ENCODE measurements at regions not wholly inside any gene's neighbourhood (a gene's known extent, or its start where the extent isn't known, plus 50 kb on each side); places are given as distances from the start of the nearest gene placed in this dataset.

DNA sequence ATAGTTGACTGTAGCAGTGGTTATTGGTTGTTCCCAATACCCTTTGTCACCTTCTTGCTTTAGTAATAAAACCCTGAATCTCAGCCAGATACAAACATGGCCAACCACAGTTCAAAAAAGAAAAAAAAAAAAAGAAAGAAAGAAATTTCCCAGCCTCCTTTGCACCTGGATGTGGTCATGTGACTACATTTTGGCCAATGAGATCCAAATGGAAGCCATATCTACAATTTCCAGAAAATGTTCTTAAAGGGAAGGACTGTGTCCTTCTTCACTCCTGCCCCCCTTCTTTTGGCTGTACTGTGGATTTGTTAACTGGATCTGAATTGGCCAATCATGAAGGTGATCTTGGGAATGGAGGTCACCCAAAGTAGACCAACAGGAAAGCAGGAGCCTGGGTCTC is 141.9 kb downstream of the SOX9 start:
- DNase-seq: no peak

DNA sequence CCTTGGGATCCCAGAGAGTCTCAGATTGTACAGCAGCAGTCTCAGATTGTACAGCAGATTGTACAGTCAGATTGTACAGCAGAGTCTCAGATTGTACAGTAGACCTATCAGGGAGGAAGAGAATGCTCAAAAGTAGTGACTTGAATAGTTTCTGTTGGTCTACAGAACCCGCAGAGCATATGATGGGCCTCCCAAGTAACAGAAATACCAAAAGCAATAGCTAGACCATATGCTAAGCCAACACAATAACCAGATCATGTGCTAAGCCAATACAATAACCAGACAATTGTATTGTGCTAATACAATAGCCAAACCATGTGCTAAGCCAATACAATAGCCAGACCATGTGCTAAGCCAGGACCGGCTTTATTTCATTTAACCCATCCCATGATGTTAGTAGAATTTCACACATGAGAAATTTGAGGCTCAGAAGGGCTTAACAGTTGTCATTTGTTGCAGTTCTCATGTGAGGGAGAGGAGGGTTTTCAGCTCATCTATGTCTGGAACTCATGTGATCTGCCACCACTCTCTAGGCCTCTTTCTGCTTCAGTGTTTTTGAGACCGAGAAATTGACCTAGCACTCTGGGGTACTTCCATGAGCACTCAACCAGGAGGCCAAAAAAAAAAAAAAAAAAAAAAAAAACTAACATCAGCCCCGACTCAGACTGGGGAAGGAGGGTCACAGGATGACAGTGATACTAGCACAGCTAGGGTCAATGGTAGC is 144.0 kb downstream of the SOX9 start:
- no peak for DNase-seq

GRCh38 chr17:72266112-72266775 is 145.4 kb downstream of the SOX9 start:
- DNase-seq: no peak

GRCh38 chr17:72267601-72268000 is 146.8 kb downstream of the SOX9 start:
- DNase-seq: no peak

DNA sequence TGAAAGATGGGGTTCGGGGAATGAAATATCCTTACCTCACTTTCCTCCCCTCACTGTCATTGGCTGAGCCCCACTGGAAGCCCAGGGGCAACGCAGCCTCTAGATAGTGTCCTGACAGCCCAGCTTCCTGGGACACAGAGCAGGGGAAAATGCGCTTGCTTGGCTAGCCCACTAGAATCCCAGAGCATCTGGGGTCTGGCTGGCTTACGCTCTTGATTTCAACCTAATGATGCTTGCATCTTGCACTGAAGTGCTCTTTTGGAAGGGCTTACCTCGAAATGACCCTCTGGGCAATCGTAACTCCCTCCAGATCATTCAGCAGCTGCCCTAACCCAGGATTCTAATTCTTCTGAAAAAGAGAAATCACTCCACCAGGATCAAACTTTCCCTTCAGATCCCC is 147.6 kb downstream of the SOX9 start:
- DNase-seq: no peak

DNA sequence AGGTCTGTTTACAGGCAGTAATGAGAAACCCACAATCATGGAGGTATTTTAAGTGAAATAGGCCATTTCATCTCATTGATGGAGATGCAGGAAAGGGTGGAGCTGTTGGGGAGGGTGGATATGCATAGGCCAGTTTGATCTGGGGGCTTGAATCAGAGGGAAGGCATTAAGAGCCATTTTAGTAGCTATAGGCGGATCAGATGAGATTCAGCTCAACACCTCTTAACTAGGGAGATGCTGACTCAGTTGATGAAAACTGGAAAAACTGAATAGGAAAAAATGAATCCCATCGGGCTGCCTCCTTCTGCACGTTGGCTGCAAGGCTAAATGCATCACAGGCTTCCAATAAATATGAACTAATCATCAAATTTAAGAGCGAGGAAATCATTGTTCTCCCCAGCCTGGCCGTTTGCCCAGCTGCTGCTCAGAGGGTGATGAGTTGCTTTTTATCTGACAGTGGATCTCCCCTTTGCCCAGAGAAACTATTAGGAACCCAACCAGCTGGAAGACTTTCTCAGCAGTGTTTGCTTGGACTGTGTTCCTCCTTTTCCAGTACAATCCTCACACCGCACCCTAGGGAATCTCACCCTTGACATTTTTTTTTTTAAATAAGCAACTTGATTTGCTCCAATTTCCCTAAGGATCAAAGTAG is 149.6 kb downstream of the SOX9 start:
- DNase-seq: no peak

DNA sequence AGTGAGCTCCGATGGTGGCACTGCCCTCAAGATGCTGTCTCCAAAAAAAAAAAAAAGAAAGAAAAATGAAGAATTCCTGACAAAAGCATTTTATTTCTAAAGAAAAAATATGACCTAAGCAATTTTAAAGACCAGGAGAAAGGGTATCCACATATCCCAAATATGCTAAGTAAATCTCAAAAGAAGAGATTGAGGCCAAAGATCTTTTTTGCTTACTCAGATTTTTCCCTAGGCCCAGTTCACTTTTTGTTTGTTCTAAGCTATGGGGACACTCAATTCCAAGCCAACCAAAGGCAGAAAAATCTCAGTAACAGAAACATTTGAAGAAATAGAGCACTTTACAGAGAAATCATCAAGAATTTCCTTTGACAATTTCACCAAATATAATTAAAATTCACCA is 150.8 kb downstream of the SOX9 start:
- no peak for DNase-seq

DNA sequence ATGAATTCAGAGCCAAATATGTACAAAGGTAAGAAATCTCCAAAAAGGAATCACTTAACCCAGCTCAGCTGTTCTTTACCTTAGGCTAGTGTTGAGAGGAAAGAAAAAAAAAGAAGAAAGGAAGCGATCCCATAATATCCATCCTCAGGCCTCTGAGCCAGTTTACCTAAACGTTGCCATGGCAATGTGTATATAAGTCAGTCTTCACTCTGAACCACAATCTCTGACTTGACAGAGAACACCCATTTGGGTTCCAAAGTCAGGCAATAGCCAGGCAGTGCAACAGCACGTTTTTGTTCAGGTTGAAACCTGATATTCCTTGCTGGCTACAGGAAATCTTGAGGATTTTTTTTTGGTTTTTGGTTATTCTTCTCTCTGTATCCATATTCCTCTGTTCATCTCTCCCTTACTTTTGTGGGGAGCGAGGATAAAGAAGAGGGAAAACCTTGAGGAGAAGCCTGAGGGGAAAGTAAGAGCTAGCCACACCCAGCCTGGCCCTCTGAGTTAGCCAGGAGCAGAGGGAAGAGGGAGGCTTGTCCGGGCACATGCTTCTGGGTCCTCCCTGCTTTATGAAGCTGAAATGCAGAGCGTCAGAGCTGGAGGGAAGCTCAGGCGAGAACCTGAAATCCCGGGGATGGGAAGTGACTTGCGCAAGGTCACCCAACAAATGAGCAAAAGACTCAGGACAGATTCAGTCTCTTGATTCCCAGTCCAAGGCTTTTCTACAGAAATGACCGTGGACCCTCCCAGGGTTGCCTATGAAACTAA is 152.7 kb downstream of the SOX9 start:
- no peak for DNase-seq

- no peak for DNase-seq
Observed at GRCh38 chr17:72274614-72275013, 153.8 kb downstream of the SOX9 start.

GRCh38 chr17:72280881-72281280 is 160.1 kb downstream of the SOX9 start:
- no peak for DNase-seq

DNA sequence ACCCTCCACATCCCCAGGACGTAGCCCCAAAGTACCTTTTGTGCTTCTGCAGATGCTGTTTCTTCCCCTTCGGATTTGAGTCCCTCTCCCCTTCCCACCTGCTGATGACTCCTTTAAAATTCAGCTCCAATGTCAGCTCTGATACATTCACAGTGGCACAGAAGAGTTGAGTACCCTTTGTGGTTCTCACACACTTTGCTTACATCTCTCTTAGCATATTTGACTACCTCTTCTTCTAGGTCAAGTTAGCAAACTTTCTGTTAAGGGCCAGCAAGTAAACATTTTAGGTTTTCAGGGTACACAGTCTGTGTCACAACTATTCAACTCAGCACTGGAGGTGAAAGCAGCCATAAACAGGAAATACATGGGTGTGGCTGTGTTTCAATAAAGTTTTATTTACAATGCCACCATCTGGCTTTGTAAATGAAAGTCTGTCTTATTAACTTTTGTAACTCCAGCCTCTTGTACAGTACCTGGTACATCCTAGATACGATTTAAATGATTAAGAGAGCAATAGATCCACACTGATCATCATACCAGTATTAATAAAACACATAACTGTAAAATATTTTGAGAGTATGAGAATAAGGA is 161.7 kb downstream of the SOX9 start:
- DNase-seq: no peak

DNA sequence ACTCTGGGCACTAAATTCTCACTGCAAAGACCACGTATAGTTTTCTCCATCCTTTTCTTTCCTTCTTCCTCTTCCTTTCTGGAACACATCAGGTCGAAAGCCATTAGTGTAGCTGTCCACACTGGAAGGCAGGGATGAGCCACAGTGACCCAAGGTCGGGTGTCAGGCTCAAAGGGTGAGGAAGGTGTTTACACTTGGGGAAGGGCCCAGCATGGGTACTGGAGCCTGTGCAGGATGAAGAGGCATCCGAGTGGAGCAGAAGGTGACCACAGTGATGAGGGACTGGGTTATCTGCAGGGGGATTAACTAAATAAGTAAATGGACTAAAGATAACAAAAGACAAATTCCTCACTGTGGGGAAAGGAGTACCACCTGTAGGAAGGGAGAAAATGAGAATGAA is 164.0 kb downstream of the SOX9 start:
- no peak for DNase-seq

DNA sequence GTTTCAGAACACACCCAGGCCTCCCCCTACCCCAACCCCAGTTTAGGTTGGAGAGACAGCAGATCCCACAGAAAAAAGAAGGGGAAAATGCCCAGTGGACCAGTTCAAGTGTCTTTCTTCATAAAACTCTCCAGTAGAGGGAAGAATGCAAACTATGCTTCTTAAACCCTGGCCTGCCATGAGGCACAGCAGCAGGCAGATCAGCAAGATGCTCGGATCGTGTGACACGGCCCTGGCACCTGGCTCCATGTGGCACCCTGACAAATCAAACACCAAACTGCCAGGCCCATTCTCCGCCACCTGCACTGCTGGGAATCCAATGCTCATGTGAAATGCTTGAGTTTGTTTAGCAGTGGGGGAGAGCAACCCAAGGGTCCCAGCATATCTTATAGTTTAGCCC is 166.8 kb downstream of the SOX9 start:
- no peak for DNase-seq

GRCh38 chr17:72294487-72294893 is 173.7 kb downstream of the SOX9 start:
- DNase-seq: no peak

GRCh38 chr17:72295916-72296315 is 175.1 kb downstream of the SOX9 start:
- DNase-seq: no peak

GRCh38 chr17:72296456-72296855 is 175.6 kb downstream of the SOX9 start:
- DNase-seq: no peak

- DNase-seq: no peak
Observed at GRCh38 chr17:72297326-72298115, 176.7 kb downstream of the SOX9 start.

DNA sequence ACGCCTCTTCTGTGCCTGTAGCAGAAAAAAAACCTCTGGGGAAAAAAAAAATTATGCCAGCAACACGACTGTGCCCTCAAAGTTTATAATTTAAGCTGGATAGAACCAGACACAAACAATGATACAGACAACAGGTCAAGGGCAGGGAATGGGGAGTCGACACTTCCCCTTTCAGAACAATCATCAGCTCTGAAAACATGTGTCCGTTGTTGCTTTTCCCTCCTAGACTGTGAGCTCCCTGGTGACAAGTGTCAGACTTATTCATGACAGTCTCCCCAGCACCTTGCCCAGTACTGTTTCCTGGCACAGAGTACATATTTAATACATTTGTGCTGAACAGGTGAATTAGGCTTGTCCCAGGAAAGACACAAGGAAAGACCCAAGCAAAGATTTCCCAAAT is 178.3 kb downstream of the SOX9 start:
- DNase-seq: no peak

DNA sequence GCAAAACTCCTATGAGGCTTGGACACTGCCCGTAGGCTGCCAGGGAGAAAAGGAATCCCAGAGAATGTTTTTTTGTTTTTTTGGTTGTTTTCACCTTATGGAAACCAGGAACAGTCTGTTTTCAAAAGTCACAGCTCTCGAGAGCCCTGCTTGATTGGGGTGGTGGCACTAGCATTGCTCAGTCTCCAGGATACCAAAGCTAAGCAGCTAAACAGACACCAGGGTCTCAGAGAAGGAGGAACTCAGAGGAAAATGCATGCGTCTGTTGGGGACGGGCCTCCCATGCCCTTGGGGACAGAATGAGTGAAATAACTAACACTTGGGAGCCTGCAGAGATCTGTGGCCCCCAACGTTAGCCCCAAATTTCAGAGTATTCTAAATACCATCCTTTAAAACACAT is 178.8 kb downstream of the SOX9 start:
- no peak for DNase-seq

DNA sequence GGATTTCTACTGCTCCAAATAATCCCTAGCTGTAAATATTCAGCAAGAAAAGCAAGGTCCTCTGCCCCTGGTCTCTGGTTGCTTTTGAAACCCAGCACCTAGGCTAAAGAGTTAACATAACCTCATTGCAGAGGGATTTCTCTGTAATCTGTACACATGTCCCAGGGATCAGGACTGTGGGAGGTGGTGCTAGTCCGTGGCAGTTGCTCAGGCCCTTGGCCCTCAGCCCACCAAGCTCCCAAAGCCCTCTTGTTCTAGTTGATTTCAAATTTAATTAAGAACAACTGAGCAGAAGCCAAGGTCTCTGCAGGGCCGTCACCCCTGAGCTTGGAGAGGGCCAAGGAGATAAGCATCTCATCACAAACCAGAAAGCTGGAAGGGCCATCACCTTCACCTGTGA is 181.1 kb downstream of the SOX9 start:
- DNase-seq: no peak

DNA sequence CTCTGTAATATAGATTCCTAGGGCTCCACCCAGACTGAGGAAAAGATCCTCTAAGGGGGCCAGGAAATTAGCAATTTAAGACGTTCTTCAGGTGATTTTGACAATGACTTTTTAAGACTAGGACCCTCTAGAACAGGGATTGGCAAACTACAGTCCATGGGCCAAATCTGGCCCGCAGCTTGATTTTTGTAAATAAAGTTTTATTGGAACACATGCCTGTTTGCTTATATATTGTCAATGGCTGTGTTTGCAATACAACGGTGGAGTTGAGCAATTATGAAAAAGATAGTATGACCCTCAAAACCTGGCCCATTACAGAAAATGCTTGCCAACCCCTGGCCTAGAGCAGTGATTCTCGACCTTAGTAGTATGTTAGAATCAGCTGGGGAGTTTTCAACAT is 181.9 kb downstream of the SOX9 start:
- no peak for DNase-seq
